ENCODE measurements at regions not wholly inside any gene's neighbourhood (a gene's known extent, or its start where the extent isn't known, plus 50 kb on each side); places are given as distances from the start of the nearest gene placed in this dataset.

DNA sequence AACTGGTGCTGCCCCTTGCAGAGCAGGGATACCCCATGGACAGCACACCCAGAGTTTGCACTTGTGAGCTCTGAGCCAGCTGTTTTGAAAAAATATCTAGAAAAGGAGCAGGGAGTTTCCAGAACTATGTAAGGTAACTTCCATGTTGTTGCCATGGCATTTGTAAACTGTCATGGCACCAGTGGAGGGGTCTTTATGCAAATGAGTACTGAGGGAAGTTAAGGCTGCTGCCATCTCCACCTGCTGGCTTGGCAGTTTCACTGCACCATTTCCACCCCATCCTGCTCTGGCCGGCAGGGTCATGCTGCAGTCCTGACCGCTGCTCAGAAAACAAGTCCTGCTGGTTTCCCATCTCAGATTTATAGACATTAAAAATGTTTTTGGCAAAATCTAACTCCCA, 52.3 kb upstream of the SNTG2 start:
- DNase-seq (ENCODE audit: low read depth) = no peak
- TF ChIP-seq, protein P1, sequence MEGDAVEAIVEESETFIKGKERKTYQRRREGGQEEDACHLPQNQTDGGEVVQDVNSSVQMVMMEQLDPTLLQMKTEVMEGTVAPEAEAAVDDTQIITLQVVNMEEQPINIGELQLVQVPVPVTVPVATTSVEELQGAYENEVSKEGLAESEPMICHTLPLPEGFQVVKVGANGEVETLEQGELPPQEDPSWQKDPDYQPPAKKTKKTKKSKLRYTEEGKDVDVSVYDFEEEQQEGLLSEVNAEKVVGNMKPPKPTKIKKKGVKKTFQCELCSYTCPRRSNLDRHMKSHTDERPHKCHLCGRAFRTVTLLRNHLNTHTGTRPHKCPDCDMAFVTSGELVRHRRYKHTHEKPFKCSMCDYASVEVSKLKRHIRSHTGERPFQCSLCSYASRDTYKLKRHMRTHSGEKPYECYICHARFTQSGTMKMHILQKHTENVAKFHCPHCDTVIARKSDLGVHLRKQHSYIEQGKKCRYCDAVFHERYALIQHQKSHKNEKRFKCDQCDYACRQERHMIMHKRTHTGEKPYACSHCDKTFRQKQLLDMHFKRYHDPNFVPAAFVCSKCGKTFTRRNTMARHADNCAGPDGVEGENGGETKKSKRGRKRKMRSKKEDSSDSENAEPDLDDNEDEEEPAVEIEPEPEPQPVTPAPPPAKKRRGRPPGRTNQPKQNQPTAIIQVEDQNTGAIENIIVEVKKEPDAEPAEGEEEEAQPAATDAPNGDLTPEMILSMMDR (IDR thresholded peaks at IDR 0.05; ENCODE audit: insufficient read depth, low read depth, low read length) = peak; percentile 24; the same call in 1 of the 2 replicates
- Histone ChIP-seq H3K4me3 (ENCODE audit: low read depth, low read length) (no peak overlapping the region), H3K27me3 (ENCODE audit: control insufficient read depth, insufficient read depth, low read length) (no peaks in the 10 kb centered on the region), H3K36me3 (ENCODE audit: control insufficient read depth, insufficient read depth, low read length) (no peaks in the 10 kb centered on the region)
- CTCF ChIA-PET = interaction anchor here (0.6 to 1.0 kb wide), 3 partner anchors 10 to 71 kb away, joined by 3 read pairs; no protein-coding TSS in a partner anchor
- POLR2A ChIA-PET = no interaction called here

DNA sequence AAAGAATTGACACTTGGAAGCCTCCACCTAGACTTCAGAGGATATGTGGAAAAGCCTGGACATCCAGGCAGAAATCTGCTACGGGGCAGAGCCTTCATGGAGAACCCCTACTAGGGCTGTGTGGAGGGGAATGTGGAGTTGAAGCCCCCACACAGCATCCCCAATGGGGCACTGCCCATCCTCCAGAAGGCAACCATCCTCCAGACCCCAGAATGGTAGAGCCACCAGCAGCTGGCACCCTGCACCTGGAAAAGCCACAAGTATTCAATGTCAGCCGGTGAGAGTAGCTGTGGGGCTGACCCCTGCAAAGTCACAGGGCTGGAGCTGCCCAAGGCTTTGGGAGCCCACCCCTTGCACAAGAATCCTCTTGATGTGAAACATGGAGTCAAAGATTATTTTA, 53.6 kb upstream of the SNTG2 start:
- ChIA-PET POLR2A (no interaction called here), CTCF (interaction anchor here (0.7 to 1.0 kb wide), 2 partner anchors 654 to 921 kb away, joined by 3 to 4 read pairs; no protein-coding TSS in a partner anchor)
- TF ChIP-seq, protein P1 (IDR thresholded peaks at IDR 0.05; ENCODE audit: insufficient read depth, low read depth, low read length) = no peak
- Histone ChIP-seq H3K4me3 (ENCODE audit: low read depth, low read length) (no peak overlapping the region), H3K27me3 (ENCODE audit: control insufficient read depth, insufficient read depth, low read length) (no peaks in the 10 kb centered on the region), H3K36me3 (ENCODE audit: control insufficient read depth, insufficient read depth, low read length) (no peaks in the 10 kb centered on the region)
- no peak for DNase-seq (ENCODE audit: low read depth)

DNA sequence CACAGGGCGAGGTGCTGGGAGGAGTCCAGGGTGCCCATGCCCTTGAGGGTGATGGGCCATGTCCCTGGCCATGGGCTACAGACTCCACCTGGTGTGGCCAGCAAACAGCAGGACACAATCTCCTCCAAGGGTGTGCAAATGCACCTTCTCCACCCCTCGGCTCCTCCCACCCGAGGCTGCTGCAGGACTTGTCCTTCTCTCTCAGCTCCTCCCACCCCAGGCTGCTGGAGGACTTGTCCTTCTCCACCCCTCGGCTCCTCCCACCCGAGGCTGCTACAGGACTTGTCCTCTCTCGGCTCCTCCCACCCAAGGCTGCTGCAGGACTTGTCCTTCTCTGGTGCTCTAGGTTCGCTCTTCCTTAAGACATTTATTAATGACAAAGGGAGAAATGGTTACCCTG, 57.3 kb upstream of the SNTG2 start:
- ChIA-PET POLR2A (no interaction called here), CTCF (interaction anchor here (0.5 kb wide), 1 partner anchor 18 kb away, joined by 3 read pairs; no protein-coding TSS in a partner anchor)
- H3K4me3 ChIP-seq (ENCODE audit: low read depth, low read length) = no peak overlapping the region
- H3K27me3 ChIP-seq (ENCODE audit: control insufficient read depth, insufficient read depth, low read length) = no peaks in the 10 kb centered on the region
- no peak for DNase-seq (ENCODE audit: low read depth)
- no peaks in the 10 kb centered on the region for H3K36me3 ChIP-seq (ENCODE audit: control insufficient read depth, insufficient read depth, low read length)
- TF ChIP-seq, protein P1 (IDR thresholded peaks at IDR 0.05; ENCODE audit: insufficient read depth, low read depth, low read length) = no peak

DNA sequence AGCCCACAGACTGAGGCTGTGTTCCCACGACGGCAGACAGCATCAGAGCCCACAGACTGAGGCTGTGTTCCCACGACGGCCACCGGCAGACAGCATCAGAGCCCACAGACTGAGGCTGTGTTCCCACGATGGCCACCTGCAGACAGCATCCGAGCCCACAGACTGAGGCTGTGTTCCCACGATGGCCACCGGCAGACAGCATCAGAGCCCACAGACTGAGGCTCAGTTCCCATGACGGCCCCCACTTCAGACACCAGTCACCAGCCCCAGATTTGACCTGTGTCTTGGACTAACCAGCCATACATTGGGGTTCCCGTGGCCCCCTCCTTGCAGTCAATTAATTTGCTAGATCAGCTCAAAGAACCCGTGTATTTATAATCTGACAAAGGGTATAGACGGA, 57.8 kb upstream of the SNTG2 start:
- ChIA-PET POLR2A (no interaction called here), CTCF (interaction anchor here (0.5 kb wide), 1 partner anchor 19 kb away, joined by 3 read pairs; no protein-coding TSS in a partner anchor)
- Histone ChIP-seq H3K36me3 (ENCODE audit: control insufficient read depth, insufficient read depth, low read length) (no peaks in the 10 kb centered on the region), H3K4me3 (ENCODE audit: low read depth, low read length) (no peak overlapping the region), H3K27me3 (ENCODE audit: control insufficient read depth, insufficient read depth, low read length) (no peaks in the 10 kb centered on the region)
- DNase-seq (ENCODE audit: low read depth) = no peak
- TF ChIP-seq, protein P1 (IDR thresholded peaks at IDR 0.05; ENCODE audit: insufficient read depth, low read depth, low read length) = no peak

DNA sequence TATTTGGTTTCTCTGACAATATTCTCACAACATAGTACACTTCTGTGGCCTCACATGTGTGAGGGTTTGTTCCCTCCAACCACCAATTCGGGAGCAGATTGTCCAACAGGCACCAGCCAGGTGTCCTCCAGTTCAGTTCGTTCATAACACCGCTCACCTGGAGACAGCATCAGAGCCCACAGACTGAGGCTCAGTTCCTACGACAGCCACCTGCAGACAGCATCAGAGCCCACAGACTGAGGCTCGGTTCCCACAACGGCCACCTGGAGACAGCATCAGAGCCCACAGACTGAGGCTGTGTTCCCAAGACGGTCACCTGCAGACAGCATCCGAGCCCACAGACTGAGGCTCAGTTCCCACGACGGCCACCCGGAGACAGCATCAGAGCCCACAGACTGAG, 58.2 kb upstream of the SNTG2 start:
- no peak overlapping the region for H3K4me3 ChIP-seq (ENCODE audit: low read depth, low read length)
- H3K27me3 ChIP-seq (ENCODE audit: control insufficient read depth, insufficient read depth, low read length) = no peaks in the 10 kb centered on the region
- TF ChIP-seq, protein P1 (IDR thresholded peaks at IDR 0.05; ENCODE audit: insufficient read depth, low read depth, low read length) = no peak
- ChIA-PET POLR2A (no interaction called here), CTCF (interaction anchor here (0.5 kb wide), 1 partner anchor 19 kb away, joined by 3 read pairs; no protein-coding TSS in a partner anchor)
- H3K36me3 ChIP-seq (ENCODE audit: control insufficient read depth, insufficient read depth, low read length) = no peaks in the 10 kb centered on the region
- no peak for DNase-seq (ENCODE audit: low read depth)

Data from BJ (cell line).